HCT116 (cell line): ENCODE measurements at regions not wholly inside any gene's neighbourhood (a gene's known extent, or its start where the extent isn't known, plus 50 kb on each side); places are given as distances from the start of the nearest gene placed in this dataset.
"Not testable (repeated sequence)": the region's sequence is repeated elsewhere in the genome, so short reads cannot be mapped to it uniquely, and the experiment has no call there.

Experiments
- ELF1 ChIP-seq: IDR thresholded peaks from 2 replicates; pipeline ENCODE4 v1.6.1; 2012; ENCODE audit warnings: low read depth, borderline replicate concordance
- EZH2 ChIP-seq: fragments of 200-600 bp; sonication (generic); IDR thresholded peaks from 2 replicates; pipeline ENCODE4 v1.6.1; 2017; ENCODE audit warnings: antibody characterized with exemption, mixed run types
- POLR2A ChIP-seq: IDR thresholded peaks from 2 replicates; pipeline ENCODE4 v1.7.0; 2011; ENCODE audit warnings: borderline replicate concordance; ENCODE audit not compliant: insufficient read depth, insufficient read length; ENCODE audit errors: extremely low read depth
- POLR2AphosphoS5 ChIP-seq: IDR thresholded peaks from 2 replicates; pipeline ENCODE4 v1.6.1; 2011; ENCODE audit warnings: mild to moderate bottlenecking, low read depth, low read length, moderate library complexity
- RAD21 ChIP-seq: IDR thresholded peaks from 2 replicates; pipeline ENCODE4 v1.6.1; 2012; ENCODE audit warnings: low read depth, mild to moderate bottlenecking
- YY1 ChIP-seq: IDR thresholded peaks from 2 replicates; pipeline ENCODE4 v1.6.1; 2011; ENCODE audit warnings: low read length, low read depth, moderate library complexity, mild to moderate bottlenecking; ENCODE audit not compliant: insufficient replicate concordance; ENCODE audit errors: extremely low read depth
- TF ChIP-seq, protein P1 (sequence below), 3 experiments: fragments of 200-600 bp in 1 of 3; sonication (generic) in 1 of 3; IDR thresholded peaks in 2 of 3; conservative IDR thresholded peaks in 1 of 3; 2 replicates each; pipeline ENCODE4 v1.5.1; 2012 to 2017; ENCODE audit warnings: low read depth in 2 of 3, low read length in 2 of 3, antibody characterized with exemption in 1 of 3, borderline replicate concordance in 1 of 3, control low read depth in 1 of 3, mild to moderate bottlenecking in 1 of 3, mixed read lengths in 1 of 3, mixed run types in 1 of 3, moderate library complexity in 1 of 3; ENCODE audit not compliant: insufficient read depth in 1 of 3
- TF ChIP-seq, protein P2 (sequence below): IDR thresholded peaks from 2 replicates; pipeline ENCODE4 v1.6.1; 2012
- TF ChIP-seq, protein P3 (sequence below): IDR thresholded peaks from 2 replicates; pipeline ENCODE4 v1.6.1; 2012
- TF ChIP-seq, protein P4 (sequence below): IDR thresholded peaks from 2 replicates; pipeline ENCODE4 v1.6.1; 2012; ENCODE audit warnings: low read depth

DNA sequence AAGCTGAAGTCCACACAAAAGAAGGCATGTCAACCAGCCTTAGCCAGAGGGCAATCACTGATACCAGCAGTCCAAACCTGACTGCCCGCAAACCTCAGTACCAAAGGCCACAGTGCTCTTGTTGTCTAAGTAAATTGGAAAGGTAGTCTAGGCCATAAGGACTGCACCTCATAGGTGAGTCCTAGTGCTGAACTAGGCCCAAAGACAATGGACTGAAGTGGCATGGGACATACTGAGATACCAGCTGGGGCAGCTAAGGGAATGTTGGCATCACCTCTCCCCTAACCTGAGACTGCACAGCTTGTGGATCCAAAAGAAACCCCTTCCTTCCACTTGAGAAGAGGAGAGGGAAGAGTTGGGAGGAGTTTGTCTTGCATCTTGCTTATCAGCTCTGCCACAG lies 161.9 kb downstream of the POTEG start:
- TF ChIP-seq RAD21, POLR2AphosphoS5, ELF1, EZH2, POLR2A, YY1: not testable (repeated sequence)
- TF ChIP-seq, protein P1, sequence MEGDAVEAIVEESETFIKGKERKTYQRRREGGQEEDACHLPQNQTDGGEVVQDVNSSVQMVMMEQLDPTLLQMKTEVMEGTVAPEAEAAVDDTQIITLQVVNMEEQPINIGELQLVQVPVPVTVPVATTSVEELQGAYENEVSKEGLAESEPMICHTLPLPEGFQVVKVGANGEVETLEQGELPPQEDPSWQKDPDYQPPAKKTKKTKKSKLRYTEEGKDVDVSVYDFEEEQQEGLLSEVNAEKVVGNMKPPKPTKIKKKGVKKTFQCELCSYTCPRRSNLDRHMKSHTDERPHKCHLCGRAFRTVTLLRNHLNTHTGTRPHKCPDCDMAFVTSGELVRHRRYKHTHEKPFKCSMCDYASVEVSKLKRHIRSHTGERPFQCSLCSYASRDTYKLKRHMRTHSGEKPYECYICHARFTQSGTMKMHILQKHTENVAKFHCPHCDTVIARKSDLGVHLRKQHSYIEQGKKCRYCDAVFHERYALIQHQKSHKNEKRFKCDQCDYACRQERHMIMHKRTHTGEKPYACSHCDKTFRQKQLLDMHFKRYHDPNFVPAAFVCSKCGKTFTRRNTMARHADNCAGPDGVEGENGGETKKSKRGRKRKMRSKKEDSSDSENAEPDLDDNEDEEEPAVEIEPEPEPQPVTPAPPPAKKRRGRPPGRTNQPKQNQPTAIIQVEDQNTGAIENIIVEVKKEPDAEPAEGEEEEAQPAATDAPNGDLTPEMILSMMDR (IDR thresholded peaks at IDR 0.05 in 2 of 3, conservative IDR thresholded peaks at IDR 0.05 in 1 of 3; ENCODE audit: borderline replicate concordance in 1 of 3, insufficient read depth in 1 of 3, low read depth in 2 of 3, low read length in 2 of 3), result not testable (repeated sequence)
- TF ChIP-seq, protein P2, sequence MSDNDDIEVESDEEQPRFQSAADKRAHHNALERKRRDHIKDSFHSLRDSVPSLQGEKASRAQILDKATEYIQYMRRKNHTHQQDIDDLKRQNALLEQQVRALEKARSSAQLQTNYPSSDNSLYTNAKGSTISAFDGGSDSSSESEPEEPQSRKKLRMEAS, result not testable (repeated sequence)
- TF ChIP-seq, protein P3, sequence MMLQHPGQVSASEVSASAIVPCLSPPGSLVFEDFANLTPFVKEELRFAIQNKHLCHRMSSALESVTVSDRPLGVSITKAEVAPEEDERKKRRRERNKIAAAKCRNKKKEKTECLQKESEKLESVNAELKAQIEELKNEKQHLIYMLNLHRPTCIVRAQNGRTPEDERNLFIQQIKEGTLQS, result not testable (repeated sequence)
- TF ChIP-seq, protein P4, sequence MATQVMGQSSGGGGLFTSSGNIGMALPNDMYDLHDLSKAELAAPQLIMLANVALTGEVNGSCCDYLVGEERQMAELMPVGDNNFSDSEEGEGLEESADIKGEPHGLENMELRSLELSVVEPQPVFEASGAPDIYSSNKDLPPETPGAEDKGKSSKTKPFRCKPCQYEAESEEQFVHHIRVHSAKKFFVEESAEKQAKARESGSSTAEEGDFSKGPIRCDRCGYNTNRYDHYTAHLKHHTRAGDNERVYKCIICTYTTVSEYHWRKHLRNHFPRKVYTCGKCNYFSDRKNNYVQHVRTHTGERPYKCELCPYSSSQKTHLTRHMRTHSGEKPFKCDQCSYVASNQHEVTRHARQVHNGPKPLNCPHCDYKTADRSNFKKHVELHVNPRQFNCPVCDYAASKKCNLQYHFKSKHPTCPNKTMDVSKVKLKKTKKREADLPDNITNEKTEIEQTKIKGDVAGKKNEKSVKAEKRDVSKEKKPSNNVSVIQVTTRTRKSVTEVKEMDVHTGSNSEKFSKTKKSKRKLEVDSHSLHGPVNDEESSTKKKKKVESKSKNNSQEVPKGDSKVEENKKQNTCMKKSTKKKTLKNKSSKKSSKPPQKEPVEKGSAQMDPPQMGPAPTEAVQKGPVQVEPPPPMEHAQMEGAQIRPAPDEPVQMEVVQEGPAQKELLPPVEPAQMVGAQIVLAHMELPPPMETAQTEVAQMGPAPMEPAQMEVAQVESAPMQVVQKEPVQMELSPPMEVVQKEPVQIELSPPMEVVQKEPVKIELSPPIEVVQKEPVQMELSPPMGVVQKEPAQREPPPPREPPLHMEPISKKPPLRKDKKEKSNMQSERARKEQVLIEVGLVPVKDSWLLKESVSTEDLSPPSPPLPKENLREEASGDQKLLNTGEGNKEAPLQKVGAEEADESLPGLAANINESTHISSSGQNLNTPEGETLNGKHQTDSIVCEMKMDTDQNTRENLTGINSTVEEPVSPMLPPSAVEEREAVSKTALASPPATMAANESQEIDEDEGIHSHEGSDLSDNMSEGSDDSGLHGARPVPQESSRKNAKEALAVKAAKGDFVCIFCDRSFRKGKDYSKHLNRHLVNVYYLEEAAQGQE, result not testable (repeated sequence)
